GM21381 (cell line): ENCODE measurements at regions not wholly inside any gene's neighbourhood (a gene's known extent, or its start where the extent isn't known, plus 50 kb on each side); places are given as distances from the start of the nearest gene placed in this dataset.

Experiments used
- ATAC-seq: cut with Tn5 transposase; IDR thresholded peaks from one replicate; pipeline ENCODE4 v1.9.1; 2021; ENCODE audit warnings: mild to moderate bottlenecking, moderate library complexity; ENCODE audit not compliant: unreplicated experiment

DNA sequence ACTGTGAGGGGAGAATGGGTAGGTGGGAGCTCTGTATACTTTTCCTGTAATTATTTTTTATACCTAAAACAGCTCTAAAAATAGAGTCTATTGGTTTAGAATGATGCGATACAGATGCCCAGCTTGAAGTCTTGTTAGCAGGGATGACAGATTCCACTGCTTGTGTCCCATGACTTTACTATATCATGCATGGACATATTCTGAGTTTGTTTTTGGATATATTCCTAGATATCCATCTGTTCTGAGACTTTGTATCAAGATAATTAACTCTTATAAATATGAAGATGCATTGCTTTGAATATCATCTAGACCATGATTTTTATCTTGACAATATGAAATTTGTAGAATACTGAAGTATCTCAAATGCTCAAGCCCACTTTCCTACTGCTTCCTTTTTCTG, 1058.1 kb downstream of the RAPGEF2 start:
- no peak for ATAC-seq

DNA sequence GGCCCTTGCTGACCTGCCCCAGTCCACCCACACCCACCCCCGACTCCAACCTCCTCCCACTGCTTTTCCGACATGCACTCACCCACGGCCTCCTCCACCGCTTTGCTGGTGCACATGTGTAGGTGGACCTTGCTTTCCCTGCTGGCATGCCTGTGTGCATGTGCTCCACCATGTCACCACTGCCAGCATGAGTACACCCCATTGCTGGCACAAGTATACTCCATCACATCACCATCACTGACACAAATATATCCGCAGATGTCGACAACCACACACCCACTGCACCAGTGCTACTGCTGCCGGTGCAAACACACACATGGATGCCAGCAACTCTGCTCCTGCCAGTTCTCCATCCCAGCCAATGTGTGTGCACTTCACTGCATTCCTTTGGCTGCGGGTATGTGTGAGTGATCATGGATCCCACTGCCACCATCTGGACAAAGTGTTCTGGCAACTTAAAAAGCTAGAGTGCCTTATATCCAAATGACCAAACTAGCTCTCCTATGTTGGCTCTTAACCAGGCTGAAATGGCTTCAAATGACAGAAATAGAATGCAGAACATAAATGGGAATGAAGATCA, 1072.3 kb downstream of the RAPGEF2 start:
- no peak for ATAC-seq

DNA sequence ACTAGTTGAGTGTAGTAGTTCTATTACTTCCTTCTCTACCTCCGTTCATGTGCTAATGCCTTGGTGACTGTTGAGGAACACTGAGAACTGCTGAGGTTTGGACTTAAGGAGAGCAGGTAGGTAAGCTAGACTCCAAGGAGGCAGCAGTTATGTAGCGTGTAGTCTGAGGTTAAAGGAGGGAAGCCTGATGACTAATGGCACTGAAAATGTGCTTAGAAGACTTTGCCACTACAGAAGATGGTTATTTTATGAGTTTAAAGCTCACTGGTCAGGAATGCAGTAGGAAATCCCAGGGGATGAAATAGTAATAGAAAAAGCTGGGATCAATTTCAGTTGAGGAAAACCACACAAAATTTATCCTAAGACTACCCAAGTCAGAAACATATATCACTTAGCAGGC, 1077.3 kb downstream of the RAPGEF2 start:
- ATAC-seq, result no peak

DNA sequence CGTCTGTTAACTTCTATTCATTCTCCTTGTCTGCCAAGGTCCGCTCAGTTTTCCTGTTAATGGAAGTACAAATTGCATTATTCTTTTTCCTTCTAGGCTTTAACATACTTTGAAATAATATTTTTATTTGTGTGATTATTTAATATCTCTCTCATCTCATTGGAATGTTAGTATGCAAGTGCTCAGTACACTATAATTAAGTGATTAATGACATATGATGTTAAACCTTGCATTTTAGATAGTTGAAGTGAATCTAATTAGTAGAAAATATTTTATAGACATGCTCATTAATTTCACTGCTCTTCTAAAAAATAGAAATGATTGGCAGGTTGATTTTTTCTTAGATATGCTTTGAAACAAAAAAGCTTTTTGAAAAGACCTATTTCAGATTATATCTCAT, 1079.8 kb downstream of the RAPGEF2 start:
- no peak for ATAC-seq

DNA sequence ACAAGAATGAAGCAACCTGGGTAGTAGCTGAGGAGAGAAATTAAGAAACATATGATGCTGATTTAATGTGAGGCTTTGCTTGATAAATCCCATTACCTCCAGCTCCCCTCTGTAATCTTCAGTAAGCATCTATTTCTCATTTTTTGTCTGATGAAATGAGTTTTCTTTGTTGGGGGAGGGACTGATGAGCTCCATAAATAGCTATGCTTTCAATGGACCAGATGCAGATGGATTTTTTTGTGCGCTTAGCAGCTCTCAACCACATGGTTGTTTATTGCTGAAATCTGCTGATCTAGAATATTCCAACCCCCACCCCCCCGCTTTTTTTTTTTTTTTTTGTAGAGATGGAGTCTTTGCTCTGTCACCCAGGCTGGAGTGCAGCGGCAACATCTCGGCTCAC, 1082.0 kb downstream of the RAPGEF2 start:
- no peak for ATAC-seq

DNA sequence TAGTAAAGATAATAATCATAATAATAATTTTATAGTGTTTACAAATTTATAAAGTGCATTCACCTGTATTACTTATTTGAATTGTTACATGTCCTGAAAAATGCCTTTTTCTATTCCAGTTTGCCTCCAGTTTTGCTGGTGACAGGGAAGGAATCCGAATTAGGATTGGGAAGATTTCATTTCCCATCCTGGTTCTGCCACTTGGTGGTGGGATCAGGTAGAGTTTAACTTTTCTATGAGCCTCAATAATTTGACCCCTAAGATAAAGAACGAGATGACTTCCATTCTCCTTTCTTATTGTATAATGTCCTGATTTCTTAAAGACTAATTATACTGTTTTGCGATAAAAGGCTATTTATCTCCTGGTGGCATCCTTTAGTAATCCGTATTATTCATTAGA, 1090.9 kb downstream of the RAPGEF2 start:
- ATAC-seq, result no peak

DNA sequence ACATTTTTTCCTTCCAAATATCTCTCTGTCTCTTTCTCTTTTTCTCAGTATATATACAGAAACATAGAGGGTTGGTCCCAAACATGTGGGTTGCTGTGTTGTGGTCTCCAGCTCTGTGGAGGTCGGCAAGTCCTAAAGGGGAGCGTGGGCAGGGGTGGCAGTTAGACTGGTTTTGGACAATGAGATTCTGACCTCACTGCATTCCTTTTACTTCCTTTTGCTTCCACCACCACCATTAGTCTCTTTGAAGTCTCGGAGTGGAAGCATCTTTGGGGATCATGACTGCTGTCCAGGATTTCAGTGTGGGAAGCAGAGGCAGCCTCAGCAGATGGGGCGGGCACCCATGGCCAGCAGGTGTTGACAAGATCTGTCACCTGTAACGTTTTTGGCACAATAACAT, 1091.8 kb downstream of the RAPGEF2 start:
- no peak for ATAC-seq

DNA sequence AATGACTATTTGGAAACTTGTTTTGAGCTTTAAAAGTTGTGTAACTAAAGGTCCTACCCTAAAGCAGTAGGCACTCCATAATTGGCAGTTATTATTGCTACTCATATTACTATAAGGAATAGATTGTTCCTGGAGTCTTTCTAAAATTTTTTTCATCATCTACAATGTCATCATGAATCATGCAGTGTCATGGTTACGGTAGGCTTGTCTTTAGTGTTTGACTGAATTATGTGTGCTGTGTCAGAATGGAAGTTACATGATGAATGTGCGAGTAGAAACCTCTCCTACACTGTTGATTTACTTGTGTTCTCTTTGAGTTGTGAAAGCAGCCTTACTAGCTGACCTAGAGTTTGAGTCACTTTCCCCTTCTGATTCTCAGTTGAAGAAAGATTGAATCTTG, 1099.9 kb downstream of the RAPGEF2 start:
- no peak for ATAC-seq

DNA sequence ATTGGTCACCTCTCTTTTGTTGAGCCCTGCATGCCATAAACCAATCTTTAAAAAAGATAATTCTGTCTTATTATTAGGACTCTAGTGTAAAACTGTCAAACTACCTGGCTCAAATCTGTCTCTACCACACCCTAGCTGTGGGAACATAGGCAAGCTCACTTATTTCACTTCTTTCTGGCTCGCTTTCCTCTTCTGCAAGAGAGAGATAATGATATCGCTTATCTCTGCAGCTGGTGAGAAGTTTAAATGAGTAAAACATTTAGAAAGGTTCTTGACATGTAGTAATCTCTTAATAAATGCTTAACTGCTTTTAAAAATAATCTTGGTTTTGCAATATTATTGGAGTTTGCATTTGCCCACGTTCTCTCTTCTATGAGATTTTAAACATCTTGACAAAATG, 1109.2 kb downstream of the RAPGEF2 start:
- no peak for ATAC-seq

DNA sequence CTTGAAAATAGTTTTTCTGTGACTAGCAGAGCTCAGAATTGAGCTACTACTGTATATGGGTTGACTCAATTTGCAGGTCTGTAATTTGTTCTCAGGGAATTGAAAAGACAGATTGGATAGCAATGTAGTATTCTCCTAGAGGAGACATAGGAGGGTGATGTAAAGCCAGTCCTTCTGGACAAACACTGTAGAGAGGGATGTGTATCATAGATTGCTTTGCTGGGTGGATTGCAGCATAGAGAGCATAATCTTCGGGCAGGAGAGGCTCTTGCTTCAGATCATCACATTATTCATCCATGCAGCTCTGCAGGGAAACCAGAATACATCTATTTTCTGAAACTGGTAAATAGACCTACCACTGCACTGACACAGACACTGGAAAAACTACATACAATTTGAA, 1110.5 kb downstream of the RAPGEF2 start:
- ATAC-seq, result no peak

DNA sequence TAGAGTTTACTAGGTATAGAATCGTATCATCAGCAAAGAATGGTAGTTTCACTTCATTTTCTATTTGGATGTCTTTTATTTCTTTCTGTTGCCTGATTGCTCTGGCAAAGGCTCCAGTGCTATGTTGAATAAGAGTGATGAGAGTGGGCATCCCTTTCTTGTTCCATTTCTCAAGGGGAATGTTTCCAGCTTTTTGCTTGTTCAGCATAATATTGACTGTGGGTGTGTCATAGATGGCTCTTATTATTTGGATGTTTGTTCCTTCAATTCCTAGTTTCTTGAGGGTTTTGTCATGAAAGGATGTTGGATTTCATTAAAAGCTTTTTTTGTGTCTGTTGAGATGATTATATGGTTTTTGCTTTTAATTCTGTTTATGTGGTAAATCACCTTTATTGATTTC, 1114.5 kb downstream of the RAPGEF2 start:
- ATAC-seq, result no peak

DNA sequence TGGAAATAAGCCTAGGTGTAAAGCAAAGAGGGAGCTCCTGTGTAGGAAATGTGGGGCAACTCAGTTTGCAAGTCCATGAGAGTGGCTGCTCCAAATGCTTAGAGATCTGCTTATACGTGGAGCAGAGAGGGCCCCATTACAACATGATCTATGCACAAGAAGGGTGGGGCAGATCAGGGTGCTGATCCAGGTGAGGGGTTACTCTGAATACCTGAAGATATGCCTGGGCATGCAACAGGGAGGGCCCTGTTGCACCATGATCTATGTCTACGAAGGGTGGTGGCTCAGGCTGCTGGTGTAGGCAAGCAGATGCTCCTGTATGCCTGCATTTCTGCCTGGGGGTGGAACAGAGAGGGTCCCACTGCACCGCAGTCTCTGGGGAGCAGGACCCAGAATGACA, 1121.2 kb downstream of the RAPGEF2 start:
- no peak for ATAC-seq

DNA sequence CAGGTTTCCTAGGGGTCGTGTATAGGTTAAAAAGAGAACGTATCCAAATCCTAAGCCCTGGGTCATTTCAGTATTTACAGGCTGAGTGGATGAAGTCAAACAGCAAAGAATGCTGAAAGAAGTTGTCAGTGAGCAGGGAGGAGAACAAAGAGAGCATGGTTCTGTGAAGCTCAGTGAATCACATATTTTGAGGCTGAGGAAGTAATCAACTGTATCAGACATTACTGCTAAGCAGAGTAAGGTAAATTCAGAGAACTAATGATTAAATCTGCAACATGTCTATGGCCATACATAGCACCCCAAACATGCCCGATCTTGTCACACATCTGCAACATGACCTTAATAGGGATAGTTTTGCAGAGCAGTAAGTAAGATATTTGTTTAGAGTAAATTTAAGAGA, 1130.3 kb downstream of the RAPGEF2 start:
- ATAC-seq, result no peak

DNA sequence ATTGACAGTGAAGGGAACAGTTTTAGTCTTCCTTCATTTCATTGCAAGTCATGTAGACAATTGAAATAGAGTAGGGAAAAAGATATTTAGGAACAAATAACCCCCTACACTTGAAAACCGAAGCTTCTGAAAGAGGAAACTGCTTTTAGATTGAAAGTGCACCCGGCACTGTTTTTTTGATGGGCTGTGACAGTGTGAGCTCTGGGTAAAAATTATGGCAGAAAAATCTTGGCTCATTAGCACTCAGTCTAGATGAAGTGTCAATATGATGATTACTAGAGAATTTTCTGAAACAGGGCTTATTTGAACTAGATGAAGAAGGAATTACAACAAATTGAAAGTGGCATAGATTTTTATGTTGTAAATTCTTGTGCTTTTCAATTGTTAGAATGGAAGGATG, 1132.4 kb downstream of the RAPGEF2 start:
- ATAC-seq, result no peak

DNA sequence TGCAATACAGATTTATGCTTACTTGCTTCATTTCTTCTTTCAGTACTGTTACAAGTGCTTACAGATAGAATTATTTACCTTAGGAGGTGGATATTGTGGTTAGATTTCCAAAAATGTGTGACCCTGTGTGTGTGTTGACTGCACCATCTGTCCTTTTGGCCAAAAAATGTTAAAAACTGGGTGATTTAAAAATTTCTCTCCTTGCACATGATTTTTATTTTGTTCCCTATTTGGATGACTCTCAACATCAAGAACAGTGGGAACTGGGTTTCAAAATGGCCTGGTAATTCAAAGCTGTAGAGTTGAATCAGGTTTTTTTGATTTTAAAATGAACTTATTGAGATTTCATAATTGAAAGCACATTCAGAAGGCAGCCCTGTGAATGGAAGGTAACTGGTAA, 1132.9 kb downstream of the RAPGEF2 start:
- ATAC-seq, result no peak

DNA sequence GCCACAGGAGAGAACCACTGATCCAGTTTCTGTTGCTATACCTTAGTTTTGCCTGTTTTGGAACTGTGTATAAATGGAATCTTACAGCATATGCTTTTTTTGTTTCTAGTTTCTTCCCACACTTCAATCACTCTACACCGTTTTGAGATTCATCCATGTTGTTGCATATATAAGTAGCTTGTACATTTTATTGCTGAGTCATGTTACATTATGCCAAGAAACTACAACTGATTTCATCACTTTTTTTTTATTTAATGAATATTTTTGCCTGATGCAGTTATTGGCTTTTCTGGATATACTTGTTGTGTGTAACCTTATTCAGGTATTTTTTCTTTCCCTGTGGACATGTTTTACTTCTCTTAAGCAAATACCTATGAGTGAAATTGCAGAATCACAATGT, 1135.9 kb downstream of the RAPGEF2 start:
- no peak for ATAC-seq

DNA sequence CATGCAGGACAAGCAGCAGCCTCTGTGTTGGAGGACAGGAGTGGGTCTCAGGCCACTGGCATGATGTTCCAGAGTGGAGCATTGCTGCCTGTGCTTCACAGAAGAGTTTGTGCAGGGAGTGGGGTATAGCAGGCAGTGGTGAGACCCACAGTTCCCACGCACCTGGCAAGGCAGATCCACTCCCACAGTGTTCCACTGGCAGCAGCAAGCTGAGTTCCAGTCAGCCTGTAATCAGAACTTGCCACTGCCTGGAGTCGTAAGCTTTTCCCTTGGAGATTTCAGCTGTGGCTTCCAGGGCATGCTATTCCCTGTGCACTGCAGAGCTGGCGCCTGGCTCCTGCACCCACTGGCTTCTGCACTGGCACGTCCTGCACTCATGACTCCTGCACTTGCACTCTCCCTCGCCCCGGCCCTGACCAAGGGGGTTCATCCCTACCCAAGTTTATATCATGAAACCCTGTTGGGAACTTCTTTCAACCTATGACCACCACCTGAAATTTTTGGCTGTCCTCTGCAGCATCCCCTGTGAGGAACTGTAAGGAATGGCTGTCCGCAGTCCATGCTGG, 1144.3 kb downstream of the RAPGEF2 start:
- ATAC-seq, result no peak

DNA sequence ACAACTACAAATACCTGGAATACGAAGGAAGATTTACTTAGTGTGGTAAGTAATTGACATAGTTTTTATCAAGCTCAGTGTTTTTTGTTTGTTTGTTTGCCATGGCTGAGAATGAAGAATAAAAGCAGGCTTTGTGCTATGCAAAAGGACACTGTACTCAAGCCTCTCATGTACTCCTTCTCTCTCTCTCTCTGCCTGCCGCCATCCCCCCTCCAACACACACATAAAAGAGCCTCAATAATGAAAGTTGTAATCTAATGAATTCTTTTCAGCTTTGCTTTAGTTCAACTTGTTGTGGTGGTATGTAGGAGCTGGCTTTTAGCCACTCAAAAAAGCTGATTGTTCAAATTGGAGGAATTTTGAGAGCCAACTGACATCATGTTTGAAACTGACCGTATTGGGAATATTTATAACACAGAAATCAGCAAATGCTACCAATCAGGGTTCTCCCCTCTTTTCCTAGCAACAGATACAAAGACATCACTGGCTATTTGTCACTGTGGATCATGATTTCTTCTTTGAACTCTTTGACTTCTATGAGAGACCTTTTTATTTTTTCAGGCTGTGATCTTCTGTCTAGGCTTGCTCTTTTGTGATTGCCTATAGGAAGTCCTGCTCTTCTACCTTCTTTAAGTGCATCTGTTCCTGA, 1148.8 kb downstream of the RAPGEF2 start:
- no peak for ATAC-seq

DNA sequence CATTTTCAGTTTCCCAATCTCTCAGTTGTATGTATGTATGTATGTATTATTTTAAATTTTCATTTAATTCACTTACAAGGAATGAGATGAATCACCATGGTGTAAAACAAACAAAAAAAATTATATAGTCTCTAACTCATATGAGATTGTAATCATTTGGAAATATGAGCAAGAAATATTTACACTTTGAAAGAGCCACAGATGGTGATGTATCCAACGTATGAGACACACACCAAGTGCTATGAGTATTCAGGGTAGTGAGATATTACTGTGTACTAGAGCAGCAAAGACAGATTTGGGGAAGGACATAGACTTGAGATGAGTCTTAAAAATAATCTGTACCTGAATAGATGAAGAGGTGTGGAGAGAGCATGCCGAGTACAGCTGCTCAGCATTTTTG, 1154.4 kb downstream of the RAPGEF2 start:
- no peak for ATAC-seq

DNA sequence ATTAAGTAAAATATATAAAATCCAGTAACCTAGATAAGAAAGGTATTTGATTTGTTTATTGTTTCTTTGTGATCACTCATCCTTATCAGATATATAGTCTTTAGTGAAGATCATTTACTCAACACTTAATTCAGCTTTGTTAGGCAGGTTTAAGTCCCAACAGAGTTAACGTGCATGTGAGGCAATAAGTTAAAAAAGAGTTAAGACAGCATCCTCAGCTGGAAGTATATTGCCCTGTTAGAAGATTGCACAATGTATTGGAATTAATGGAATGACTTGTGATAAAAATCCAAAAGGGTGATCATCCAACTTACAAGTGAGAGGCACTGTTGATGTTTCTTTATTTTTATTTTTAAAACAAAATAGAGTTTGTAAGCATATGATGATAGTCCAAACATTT, 1162.1 kb downstream of the RAPGEF2 start:
- no peak for ATAC-seq

DNA sequence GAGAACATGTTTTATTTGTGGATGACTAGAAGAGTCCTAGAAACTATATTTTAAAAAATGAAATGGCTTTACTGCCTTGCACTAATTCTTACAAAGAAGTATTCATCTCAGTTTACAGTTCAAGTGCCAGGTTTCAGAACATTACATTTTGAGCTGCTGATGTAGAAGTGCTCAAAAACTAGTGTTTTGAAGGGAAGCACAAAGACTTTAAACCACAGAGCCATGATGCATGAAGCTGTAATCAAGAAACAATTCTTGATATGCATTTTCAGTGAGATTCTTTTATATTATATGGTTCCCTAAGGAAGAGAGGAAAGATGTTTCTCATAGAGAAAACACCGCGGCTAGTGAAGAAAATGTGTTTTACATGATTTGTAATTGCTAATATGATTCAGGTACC, 1163.0 kb downstream of the RAPGEF2 start:
- ATAC-seq, result no peak

DNA sequence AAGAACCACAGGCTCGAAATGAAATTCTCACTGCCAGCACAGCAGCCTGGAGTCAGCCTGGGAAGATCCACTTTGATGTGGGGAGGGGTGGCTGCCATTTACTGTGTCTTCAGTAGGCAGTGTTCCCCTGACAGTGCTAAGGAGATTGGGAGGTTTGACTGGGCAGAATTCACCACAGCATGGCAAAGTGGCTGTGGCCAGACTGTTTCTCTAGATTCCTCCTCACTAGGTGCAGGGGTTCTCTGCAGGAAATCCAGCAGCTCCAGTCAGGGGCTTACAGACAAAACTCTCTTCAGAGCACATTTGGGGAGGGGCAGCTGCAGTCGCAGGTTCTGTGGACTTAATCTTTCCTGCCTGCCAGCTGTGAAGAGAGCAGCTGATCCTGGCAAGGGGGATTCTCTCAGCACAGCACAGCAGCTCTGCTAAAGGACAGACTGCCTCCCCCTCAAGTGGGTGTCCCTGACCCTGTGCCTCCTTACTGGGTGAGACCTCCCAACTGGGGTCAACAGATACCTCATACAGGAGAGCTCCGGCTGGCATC, 1174.0 kb downstream of the RAPGEF2 start:
- ATAC-seq, result no peak

DNA sequence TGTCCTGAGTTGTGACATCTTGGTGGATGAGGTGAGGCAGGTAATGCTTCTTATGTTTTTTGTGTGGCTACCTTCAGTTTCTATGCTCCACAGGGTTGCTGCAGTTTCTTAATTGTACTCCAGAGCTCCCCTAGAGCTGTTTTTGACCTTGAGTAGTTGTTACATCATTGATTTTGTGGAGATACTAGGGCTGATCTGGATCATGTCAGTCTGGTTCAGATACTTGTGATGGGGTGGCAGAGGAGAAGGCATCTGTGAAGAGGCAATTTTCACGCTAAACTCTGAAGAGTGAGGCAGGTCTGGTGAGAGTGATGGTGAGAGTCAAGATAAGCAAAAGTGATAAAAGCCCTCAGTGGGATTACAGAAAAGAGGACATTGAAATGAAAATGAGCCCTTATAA, 1180.2 kb downstream of the RAPGEF2 start:
- ATAC-seq, result no peak
